ENCODE measurements at regions not wholly inside any gene's neighbourhood (a gene's known extent, or its start where the extent isn't known, plus 50 kb on each side); places are given as distances from the start of the nearest gene placed in this dataset.

GRCh38 chr2:60051991-60052390, 501.5 kb downstream of the BCL11A start:
- no peak overlapping the region for H3K27ac Mint-ChIP-seq
- no peak overlapping the region for H3K4me3 ChIP-seq (ENCODE audit: low read length)
- no peaks in the 10 kb centered on the region for H3K36me3 Mint-ChIP-seq (ENCODE audit: low read depth)
- no peaks in the 10 kb centered on the region for H3K36me3 ChIP-seq (ENCODE audit: control insufficient read depth, insufficient read depth, low read length)
- no peaks in the 10 kb centered on the region for H3K9me3 Mint-ChIP-seq
- no peaks in the 10 kb centered on the region for H3K27me3 ChIP-seq (ENCODE audit: control insufficient read depth, insufficient read depth, low read length, poor library complexity, severe bottlenecking)
- H3K9ac ChIP-seq (ENCODE audit: extremely low read depth, low read length, poor library complexity, severe bottlenecking) = no peak overlapping the region
- H3K27me3 Mint-ChIP-seq (ENCODE audit: insufficient read depth) = no peaks in the 10 kb centered on the region
- H3K4me1 ChIP-seq (ENCODE audit: control insufficient read depth, insufficient read depth, low read length) = peaks cover 3% of the 10 kb centered on the region
- no peak overlapping the region for H3K4me3 Mint-ChIP-seq
- 90 to 100% methylated on average over 4 of the region's 4 CpGs for WGBS, 2 experiments (ENCODE audit: insufficient coverage in 1 of 2, insufficient read length in 1 of 2)
- H3K4me1 Mint-ChIP-seq = no peaks in the 10 kb centered on the region
- no peak for DNase-seq
- no peaks in the 10 kb centered on the region for H3K9me3 ChIP-seq (ENCODE audit: control insufficient read depth, low read length)
- no peak overlapping the region for H3K27ac ChIP-seq (ENCODE audit: low read depth, low read length)
- TF ChIP-seq CTCF (conservative IDR thresholded peaks at IDR 0.05) = no peak

- H3K9me3 ChIP-seq (ENCODE audit: control insufficient read depth, low read length) = no peaks in the 10 kb centered on the region
- no peak overlapping the region for H3K9ac ChIP-seq (ENCODE audit: extremely low read depth, low read length, poor library complexity, severe bottlenecking)
- H3K4me3 ChIP-seq (ENCODE audit: low read length) = no peak overlapping the region
- H3K36me3 ChIP-seq (ENCODE audit: control insufficient read depth, insufficient read depth, low read length) = no peaks in the 10 kb centered on the region
- no peak for DNase-seq
- H3K27ac ChIP-seq (ENCODE audit: low read depth, low read length) = no peak overlapping the region
- Mint-ChIP-seq H3K4me1 (no peaks in the 10 kb centered on the region), H3K27ac (no peak overlapping the region), H3K27me3 (ENCODE audit: insufficient read depth) (no peaks in the 10 kb centered on the region), H3K4me3 (no peak overlapping the region), H3K36me3 (ENCODE audit: low read depth) (no peaks in the 10 kb centered on the region), H3K9me3 (no peaks in the 10 kb centered on the region)
- peaks cover 3% of the 10 kb centered on the region for H3K4me1 ChIP-seq (ENCODE audit: control insufficient read depth, insufficient read depth, low read length)
- 87 to 93% methylated on average over 2 to 4 of the region's 4 CpGs for WGBS, 2 experiments (ENCODE audit: insufficient coverage in 1 of 2, insufficient read length in 1 of 2)
- H3K27me3 ChIP-seq (ENCODE audit: control insufficient read depth, insufficient read depth, low read length, poor library complexity, severe bottlenecking) = no peaks in the 10 kb centered on the region
- TF ChIP-seq CTCF (conservative IDR thresholded peaks at IDR 0.05) = no peak
Measured at GRCh38 chr2:60047944-60048525, 505.4 kb downstream of the BCL11A start.

DNA sequence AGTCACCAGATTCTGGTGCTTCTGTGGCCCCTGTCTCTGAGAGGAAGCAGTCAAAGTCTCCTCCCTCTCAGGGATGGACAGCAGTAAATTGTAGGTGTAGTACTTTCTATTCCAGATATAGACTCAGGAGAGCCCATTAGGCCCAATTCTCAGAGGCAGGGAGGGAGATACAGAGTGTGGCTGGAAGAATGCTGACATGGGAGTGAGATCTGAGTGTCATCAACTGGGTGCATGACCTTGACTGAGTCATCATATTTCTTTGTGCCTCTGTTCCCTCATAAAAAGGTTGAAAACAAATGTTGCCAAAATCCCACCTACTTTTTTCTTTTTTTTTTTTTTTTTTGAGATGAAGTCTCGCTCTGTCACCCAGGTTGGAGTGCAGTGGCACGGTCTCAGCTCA, 506.1 kb downstream of the BCL11A start:
- Mint-ChIP-seq H3K27ac (no peak overlapping the region), H3K4me1 (no peaks in the 10 kb centered on the region), H3K9me3 (no peaks in the 10 kb centered on the region), H3K27me3 (ENCODE audit: insufficient read depth) (no peaks in the 10 kb centered on the region), H3K4me3 (no peak overlapping the region), H3K36me3 (ENCODE audit: low read depth) (no peaks in the 10 kb centered on the region)
- H3K27ac ChIP-seq (ENCODE audit: low read depth, low read length) = no peak overlapping the region
- no peak for TF ChIP-seq CTCF (conservative IDR thresholded peaks at IDR 0.05)
- no peaks in the 10 kb centered on the region for H3K9me3 ChIP-seq (ENCODE audit: control insufficient read depth, low read length)
- DNase-seq = no peak
- H3K4me1 ChIP-seq (ENCODE audit: control insufficient read depth, insufficient read depth, low read length) = peaks cover 3% of the 10 kb centered on the region
- H3K9ac ChIP-seq (ENCODE audit: extremely low read depth, low read length, poor library complexity, severe bottlenecking) = no peak overlapping the region
- no peaks in the 10 kb centered on the region for H3K27me3 ChIP-seq (ENCODE audit: control insufficient read depth, insufficient read depth, low read length, poor library complexity, severe bottlenecking)
- H3K36me3 ChIP-seq (ENCODE audit: control insufficient read depth, insufficient read depth, low read length) = no peaks in the 10 kb centered on the region
- no peak overlapping the region for H3K4me3 ChIP-seq (ENCODE audit: low read length)
- WGBS, 2 experiments (ENCODE audit: insufficient coverage in 1 of 2, insufficient read length in 1 of 2) = 87 to 94% methylated on average over 2 of the region's 2 CpGs

Measured in endodermal cell (in vitro differentiated cells).